ENCODE measurements at regions not wholly inside any gene's neighbourhood (a gene's known extent, or its start where the extent isn't known, plus 50 kb on each side); places are given as distances from the start of the nearest gene placed in this dataset.

DNA sequence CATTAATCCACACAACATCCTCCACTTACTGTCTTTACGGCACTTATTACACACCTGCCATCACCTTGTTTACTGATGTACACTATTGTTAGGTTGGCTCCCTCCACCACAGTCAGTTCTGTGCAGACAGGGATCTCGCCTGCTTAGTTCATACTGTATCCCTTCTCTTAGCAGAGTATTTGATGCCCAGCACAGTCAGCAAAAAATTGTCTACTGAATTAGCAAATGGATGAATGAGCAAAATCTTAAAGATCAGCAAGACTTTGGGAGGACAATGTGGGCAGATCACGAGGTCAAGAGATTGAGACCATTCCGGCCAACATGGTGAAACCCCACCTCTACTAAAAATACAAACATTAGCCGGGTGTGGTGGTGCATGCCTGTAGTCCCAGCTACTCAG, 109.8 kb upstream of the ATXN1 start:
- H3K36me3 Mint-ChIP-seq (ENCODE audit: insufficient read depth in 1 of 3, low read depth in 3 of 3): no peaks in the 10 kb centered on the region
- Histone ChIP-seq H3K4ac (ENCODE audit: low read depth, low read length) (no peak overlapping the region), H3K9ac (ENCODE audit: extremely low read depth, insufficient read length, low read length) (no peak overlapping the region), H2AK5ac (ENCODE audit: insufficient read length, low read length) (no peak overlapping the region), H3K4me2 (ENCODE audit: insufficient read depth, insufficient read length, low read length) (no peak overlapping the region), H3K79me1 (ENCODE audit: insufficient read depth, low read depth, low read length, poor library complexity, severe bottlenecking) (no peaks in the 10 kb centered on the region), H4K5ac (ENCODE audit: insufficient read length, low read depth, low read length) (no peak overlapping the region), H3K27ac (ENCODE audit: insufficient read length, low read depth, low read length) (no peak overlapping the region), H2BK15ac (ENCODE audit: low read depth, low read length) (no peak overlapping the region), H3K27me3 (ENCODE audit: insufficient read depth, low read length) (no peaks in the 10 kb centered on the region), H2AFZ (ENCODE audit: low read length) (no peak overlapping the region), H2BK20ac (ENCODE audit: low read depth, low read length, poor library complexity, severe bottlenecking) (no peak overlapping the region), H4K8ac (replicated peaks; ENCODE audit: insufficient read length, low read depth, low read length) (no peak overlapping the region), H4K20me1 (ENCODE audit: control insufficient read depth, insufficient read depth, insufficient read length) (no peaks in the 10 kb centered on the region), H3K14ac (ENCODE audit: insufficient read depth, low read length) (no peak overlapping the region), H2BK12ac (ENCODE audit: insufficient read length, low read depth, low read length) (no peak overlapping the region), H3K56ac (ENCODE audit: insufficient read length, low read depth, low read length) (no peak overlapping the region), H3K4me1 (ENCODE audit: insufficient read depth, low read length) (no peaks in the 10 kb centered on the region), H3K18ac (ENCODE audit: insufficient read length, low read depth, low read length) (no peak overlapping the region), H3K9me3 (ENCODE audit: control insufficient read depth, low read depth, low read length) (no peaks in the 10 kb centered on the region), H3T11ph (ENCODE audit: low read length) (no peak overlapping the region), H2BK120ac (ENCODE audit: low read depth, low read length, poor library complexity, severe bottlenecking) (no peak overlapping the region), H3K23ac (ENCODE audit: insufficient read length, low read depth, low read length) (no peak overlapping the region), H3K79me2 (ENCODE audit: insufficient read depth, low read length) (no peaks in the 10 kb centered on the region), H3K23me2 (ENCODE audit: insufficient read length, low read depth, low read length, poor library complexity, severe bottlenecking) (no peaks in the 10 kb centered on the region), H2BK5ac (ENCODE audit: insufficient read length, low read length) (no peak overlapping the region), H4K91ac (ENCODE audit: insufficient read length, low read depth, low read length) (no peak overlapping the region)
- no CpG with 5 or more reads among the region's 5 CpGs for WGBS (ENCODE audit: extremely low coverage, insufficient read length, low lambda C conversion rate)
- H3K4me3 Mint-ChIP-seq: no peak overlapping the region
- H3K9me3 Mint-ChIP-seq: no peaks in the 10 kb centered on the region
- TF ChIP-seq, protein P1, sequence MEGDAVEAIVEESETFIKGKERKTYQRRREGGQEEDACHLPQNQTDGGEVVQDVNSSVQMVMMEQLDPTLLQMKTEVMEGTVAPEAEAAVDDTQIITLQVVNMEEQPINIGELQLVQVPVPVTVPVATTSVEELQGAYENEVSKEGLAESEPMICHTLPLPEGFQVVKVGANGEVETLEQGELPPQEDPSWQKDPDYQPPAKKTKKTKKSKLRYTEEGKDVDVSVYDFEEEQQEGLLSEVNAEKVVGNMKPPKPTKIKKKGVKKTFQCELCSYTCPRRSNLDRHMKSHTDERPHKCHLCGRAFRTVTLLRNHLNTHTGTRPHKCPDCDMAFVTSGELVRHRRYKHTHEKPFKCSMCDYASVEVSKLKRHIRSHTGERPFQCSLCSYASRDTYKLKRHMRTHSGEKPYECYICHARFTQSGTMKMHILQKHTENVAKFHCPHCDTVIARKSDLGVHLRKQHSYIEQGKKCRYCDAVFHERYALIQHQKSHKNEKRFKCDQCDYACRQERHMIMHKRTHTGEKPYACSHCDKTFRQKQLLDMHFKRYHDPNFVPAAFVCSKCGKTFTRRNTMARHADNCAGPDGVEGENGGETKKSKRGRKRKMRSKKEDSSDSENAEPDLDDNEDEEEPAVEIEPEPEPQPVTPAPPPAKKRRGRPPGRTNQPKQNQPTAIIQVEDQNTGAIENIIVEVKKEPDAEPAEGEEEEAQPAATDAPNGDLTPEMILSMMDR (conservative IDR thresholded peaks at IDR 0.05): no peak
- no peak overlapping the region for H3K27ac Mint-ChIP-seq
- no peaks in the 10 kb centered on the region; the same call in 1 of the 2 replicates for H3K27me3 Mint-ChIP-seq (ENCODE audit: low read depth)
- H3K4me1 Mint-ChIP-seq: peaks cover 17 to 18% of the 10 kb centered on the region in 2 experiments
- no peak for DNase-seq
